Activated B cell treated with CpG ODN at 0.5 μM for 24 hours (primary cell): ENCODE measurements at regions not wholly inside any gene's neighbourhood (a gene's known extent, or its start where the extent isn't known, plus 50 kb on each side); places are given as distances from the start of the nearest gene placed in this dataset.
"Not testable (repeated sequence)": the region's sequence is repeated elsewhere in the genome, so short reads cannot be mapped to it uniquely, and the experiment has no call there.

Source experiments
- ATAC-seq: fragments of 200-7000 bp; cut with Tn5 transposase; one replicate; pipeline ENCODE4 v1.10.0; 2021; ENCODE audit warnings: low read depth, mild to moderate bottlenecking, moderate library complexity
- CTCF ChIA-PET: fragments of 350-600 bp; sonication (Branson Sonifier 250); formaldehyde crosslinking; loops from one replicate; lab custom pipeline; 2021; ENCODE audit warnings: antibody characterized with exemption; lab: Charles Lee
- POLR2A ChIA-PET: fragments of 350-600 bp; sonication (Branson Sonifier 250); formaldehyde crosslinking; loops from one replicate; lab custom pipeline; 2021; ENCODE audit warnings: antibody characterized with exemption; lab: Charles Lee
- DNase-seq: peaks from one replicate; pipeline ENCODE4 v3.0.0; 2022
- H3K27ac Mint-ChIP-seq: one replicate; pipeline ENCODE4 v1.8.0; 2020; ENCODE audit warnings: mixed read lengths
- H3K27me3 Mint-ChIP-seq: one replicate; pipeline ENCODE4 v1.8.0; 2021; ENCODE audit warnings: mixed read lengths
- H3K36me3 Mint-ChIP-seq: one replicate; pipeline ENCODE4 v1.8.0; 2021; ENCODE audit warnings: low read depth, mixed read lengths
- H3K4me1 Mint-ChIP-seq: one replicate; pipeline ENCODE4 v1.8.0; 2021; ENCODE audit warnings: mixed read lengths
- H3K4me3 Mint-ChIP-seq: one replicate; pipeline ENCODE4 v1.8.0; 2020; ENCODE audit warnings: mild to moderate bottlenecking, mixed read lengths
- H3K9me3 Mint-ChIP-seq: one replicate; pipeline ENCODE4 v1.8.0; 2020; ENCODE audit warnings: mixed read lengths
- CTCF ChIP-seq: fragments of 200-600 bp; IDR thresholded peaks from one replicate; pipeline ENCODE4 v1.8.0; 2022; ENCODE audit warnings: antibody characterized with exemption, mild to moderate bottlenecking
- intact Hi-C: fragments of 100-400 bp; cut with micrococcal nuclease; formaldehyde crosslinking; loops from one replicate; pipeline ENCODE4 v1.15.1; 2024

DNA sequence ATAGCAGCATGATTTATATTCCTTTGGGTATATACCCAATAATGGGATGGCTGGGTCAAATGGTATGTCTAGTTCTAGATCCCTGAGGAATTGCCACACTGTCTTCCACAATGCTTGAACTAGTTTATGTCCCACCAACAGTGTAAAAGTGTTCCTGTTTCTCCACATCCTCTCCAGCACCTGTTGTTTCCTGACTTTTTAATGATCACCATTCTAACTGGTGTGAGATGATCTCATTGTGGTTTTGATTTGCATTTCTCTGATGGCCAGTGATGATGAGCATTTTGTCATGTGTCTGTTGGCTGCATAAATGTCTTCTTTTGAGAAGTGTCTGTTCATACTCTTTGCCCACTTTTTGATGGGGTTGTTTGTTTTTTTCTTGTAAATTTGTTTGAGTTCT lies 54.0 kb upstream of the GPR89A start:
- H3K27ac Mint-ChIP-seq, H3K4me1 Mint-ChIP-seq, POLR2A ChIA-PET, ATAC-seq, H3K9me3 Mint-ChIP-seq, DNase-seq, intact Hi-C loops, CTCF ChIA-PET, H3K36me3 Mint-ChIP-seq, H3K4me3 Mint-ChIP-seq: not testable (repeated sequence)
- H3K27me3 Mint-ChIP-seq = peaks cover 38% of the 10 kb centered on the region

DNA sequence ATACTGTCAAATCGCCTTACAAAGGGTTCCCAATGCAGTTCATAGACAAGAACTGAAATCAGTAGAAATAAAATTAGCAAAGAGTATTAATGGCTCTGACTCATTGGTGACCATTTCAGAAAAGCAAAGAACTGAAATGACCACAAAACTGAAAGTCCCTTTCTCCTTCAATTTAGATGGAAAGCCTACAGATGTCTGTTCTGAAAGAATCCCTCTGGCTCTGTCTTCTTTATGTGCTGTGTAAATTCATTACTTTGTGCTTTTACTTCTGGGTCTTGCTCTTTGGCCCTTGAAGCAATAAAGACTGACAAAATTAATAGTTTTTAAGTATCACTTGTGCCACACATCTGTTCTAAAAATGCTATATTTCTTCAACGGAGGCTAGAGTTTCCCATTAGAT lies 62.7 kb upstream of the GPR89A start:
- TF ChIP-seq CTCF = no peak
- no peaks in the 10 kb centered on the region for H3K4me1 Mint-ChIP-seq
- ATAC-seq = no peak
- ChIA-PET CTCF (no interaction called here), POLR2A (no interaction called here)
- H3K4me3 Mint-ChIP-seq = no peak overlapping the region
- H3K27ac Mint-ChIP-seq = no peak overlapping the region
- no peaks in the 10 kb centered on the region for H3K9me3 Mint-ChIP-seq
- no peak for DNase-seq
- H3K27me3 Mint-ChIP-seq = peaks cover 17% of the 10 kb centered on the region
- intact Hi-C loops = no loop called here
- H3K36me3 Mint-ChIP-seq = no peaks in the 10 kb centered on the region

DNA sequence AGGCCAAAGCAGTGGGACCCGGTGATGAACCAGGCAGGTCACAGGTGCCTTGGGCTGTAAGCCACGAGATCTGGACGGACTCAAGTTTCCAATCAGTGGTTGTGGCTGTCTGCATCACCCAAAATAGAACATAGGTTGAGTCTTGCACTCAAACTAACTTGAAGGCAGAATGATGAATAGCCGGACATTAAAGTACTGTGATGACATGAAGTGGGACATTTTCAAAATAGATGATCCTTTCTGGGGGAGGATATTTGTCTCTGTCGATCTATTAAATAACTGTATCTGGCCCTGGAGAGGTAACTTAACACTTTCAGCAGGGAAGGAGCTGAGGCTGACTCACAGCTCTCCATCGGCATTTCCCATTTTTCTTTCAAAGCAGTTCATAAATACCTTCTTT lies 66.1 kb upstream of the GPR89A start:
- H3K27me3 Mint-ChIP-seq = peaks cover 18% of the 10 kb centered on the region
- H3K4me3 Mint-ChIP-seq, H3K9me3 Mint-ChIP-seq, H3K36me3 Mint-ChIP-seq, POLR2A ChIA-PET, DNase-seq, H3K4me1 Mint-ChIP-seq, intact Hi-C loops, CTCF ChIA-PET, ATAC-seq, H3K27ac Mint-ChIP-seq: not testable (repeated sequence)

DNA sequence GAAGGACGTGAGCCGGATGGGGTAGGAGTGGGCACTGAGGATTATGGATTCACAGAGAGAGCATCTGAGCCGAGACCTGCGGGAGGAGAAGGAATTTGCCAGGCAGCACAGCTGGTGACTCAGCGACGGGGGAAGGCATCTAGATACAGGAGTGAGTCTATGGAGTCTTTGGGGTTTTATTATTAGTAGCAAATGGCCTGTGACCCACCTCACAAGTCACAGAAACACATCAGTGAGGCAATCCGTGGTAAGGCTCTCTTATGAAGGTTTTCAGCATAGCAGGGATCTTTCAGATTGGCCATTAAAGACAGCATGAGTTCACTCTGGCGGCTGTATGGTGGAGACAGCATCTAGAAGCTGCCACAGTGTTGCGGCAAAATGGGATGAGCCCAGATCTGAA lies 66.5 kb upstream of the GPR89A start:
- H3K27me3 Mint-ChIP-seq = peaks cover 18% of the 10 kb centered on the region
- H3K36me3 Mint-ChIP-seq, H3K9me3 Mint-ChIP-seq, POLR2A ChIA-PET, CTCF ChIA-PET, H3K4me1 Mint-ChIP-seq, H3K27ac Mint-ChIP-seq, H3K4me3 Mint-ChIP-seq, DNase-seq, intact Hi-C loops, ATAC-seq: not testable (repeated sequence)

DNA sequence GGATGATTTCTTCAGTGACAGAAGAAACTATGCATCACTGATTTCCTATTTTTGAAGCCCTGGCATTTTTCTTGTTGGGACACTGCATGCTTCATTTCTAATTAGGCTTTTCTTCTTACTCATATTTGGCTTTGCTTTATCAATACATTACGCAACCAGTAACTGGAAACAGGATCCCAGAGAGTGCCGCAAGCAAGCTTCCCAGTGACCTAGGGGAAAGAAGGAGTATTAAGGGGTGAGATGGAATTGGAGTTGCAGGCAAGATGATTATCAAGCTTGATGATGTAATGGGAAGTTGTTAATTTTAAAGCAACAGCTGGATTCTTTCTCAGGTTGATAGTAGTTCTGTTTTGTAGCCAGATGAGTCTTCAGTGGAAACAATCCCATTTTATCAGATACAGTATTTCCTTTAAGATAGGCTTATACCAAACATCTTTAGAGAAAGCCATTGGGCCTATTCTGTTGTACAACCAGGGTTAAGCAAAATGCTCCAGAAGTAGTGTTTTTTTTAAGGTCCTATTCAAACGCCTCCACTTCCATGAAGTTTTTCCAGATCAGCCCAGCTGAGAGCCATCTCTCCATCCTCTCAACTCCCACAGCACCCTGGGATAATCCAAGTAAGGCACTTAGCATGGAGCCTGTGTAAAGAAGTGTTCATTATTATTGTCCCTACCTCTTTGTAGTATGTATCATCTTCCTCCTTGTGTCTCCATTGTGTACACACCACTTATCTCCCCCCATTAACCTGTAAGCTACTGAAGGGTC lies 69.5 kb upstream of the GPR89A start:
- DNase-seq, H3K36me3 Mint-ChIP-seq, H3K27ac Mint-ChIP-seq, CTCF ChIA-PET, H3K4me1 Mint-ChIP-seq, H3K9me3 Mint-ChIP-seq, ATAC-seq, intact Hi-C loops, H3K4me3 Mint-ChIP-seq, POLR2A ChIA-PET: not testable (repeated sequence)
- peaks cover 15% of the 10 kb centered on the region for H3K27me3 Mint-ChIP-seq

GRCh38 chr1:145537003-145537402 lies 70.8 kb upstream of the GPR89A start:
- H3K36me3 Mint-ChIP-seq, POLR2A ChIA-PET, intact Hi-C loops, ATAC-seq, H3K9me3 Mint-ChIP-seq, H3K27ac Mint-ChIP-seq, CTCF ChIA-PET, H3K4me3 Mint-ChIP-seq, DNase-seq, H3K4me1 Mint-ChIP-seq: not testable (repeated sequence)
- peaks cover 12% of the 10 kb centered on the region for H3K27me3 Mint-ChIP-seq

- H3K27ac Mint-ChIP-seq, POLR2A ChIA-PET, H3K36me3 Mint-ChIP-seq: not testable (repeated sequence)
Observed at GRCh38 chr1:145535461-145535860, 72.3 kb upstream of the GPR89A start.

DNA sequence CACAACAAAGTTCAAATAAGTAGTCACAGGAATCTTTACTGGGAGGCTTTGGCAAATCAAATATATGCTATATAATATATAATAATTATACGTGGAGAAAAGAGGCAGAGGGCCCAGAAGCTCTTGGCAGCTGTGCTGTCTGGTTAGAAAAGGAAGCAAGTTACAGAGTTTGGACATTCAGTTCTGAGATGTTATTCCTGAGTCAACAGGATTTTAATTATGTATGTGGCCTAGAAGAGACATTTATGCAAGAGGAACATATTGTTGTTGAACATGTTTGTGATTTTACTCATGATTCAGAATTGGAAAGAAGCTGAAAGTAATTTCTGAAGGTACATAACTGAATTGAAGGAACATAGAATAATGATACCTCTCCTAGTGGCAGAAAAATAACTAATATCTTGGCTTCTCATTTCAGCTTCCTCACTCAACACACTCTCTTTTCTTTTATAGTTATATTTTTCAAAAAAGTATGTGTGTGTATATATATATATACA lies 79.7 kb upstream of the GPR89A start:
- POLR2A ChIA-PET, DNase-seq, H3K4me1 Mint-ChIP-seq, intact Hi-C loops, H3K36me3 Mint-ChIP-seq, H3K4me3 Mint-ChIP-seq, H3K27ac Mint-ChIP-seq, ATAC-seq, CTCF ChIA-PET, H3K9me3 Mint-ChIP-seq: not testable (repeated sequence)
- peaks cover 14% of the 10 kb centered on the region for H3K27me3 Mint-ChIP-seq

More at GRCh38 chr1:145535461-145535860, 72.3 kb upstream of the GPR89A start:
- ATAC-seq, H3K4me3 Mint-ChIP-seq, H3K9me3 Mint-ChIP-seq, H3K27me3 Mint-ChIP-seq, intact Hi-C loops, DNase-seq, CTCF ChIA-PET, H3K4me1 Mint-ChIP-seq: not testable (repeated sequence)

GRCh38 chr1:145520159-145520558 lies 87.6 kb upstream of the GPR89A start:
- DNase-seq, H3K27ac Mint-ChIP-seq, H3K9me3 Mint-ChIP-seq, intact Hi-C loops, CTCF ChIA-PET, ATAC-seq, POLR2A ChIA-PET, H3K4me1 Mint-ChIP-seq, H3K4me3 Mint-ChIP-seq, H3K36me3 Mint-ChIP-seq: not testable (repeated sequence)
- H3K27me3 Mint-ChIP-seq = peaks cover 14% of the 10 kb centered on the region

DNA sequence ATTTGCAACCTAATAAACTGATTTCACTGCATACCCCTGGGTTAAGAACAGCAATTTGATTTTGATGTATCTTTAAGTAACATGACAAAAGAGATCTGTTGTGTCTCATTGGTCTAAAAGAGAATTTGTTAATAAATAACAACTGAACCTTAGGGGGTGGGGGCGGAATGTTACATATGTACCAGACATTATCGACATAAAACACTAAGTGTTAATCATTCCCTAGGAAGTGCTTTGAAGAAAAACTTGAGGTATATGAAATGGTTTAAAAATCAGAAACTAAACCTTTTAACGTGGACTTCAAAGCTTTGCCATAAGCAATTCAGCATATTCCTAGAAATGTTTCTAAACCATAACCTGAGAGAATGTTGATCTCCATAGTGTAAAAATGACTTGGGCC lies 88.5 kb upstream of the GPR89A start:
- H3K27ac Mint-ChIP-seq, H3K9me3 Mint-ChIP-seq, CTCF ChIA-PET, H3K36me3 Mint-ChIP-seq, H3K4me3 Mint-ChIP-seq, intact Hi-C loops, ATAC-seq, H3K4me1 Mint-ChIP-seq, DNase-seq, POLR2A ChIA-PET: not testable (repeated sequence)
- peaks cover 14% of the 10 kb centered on the region for H3K27me3 Mint-ChIP-seq

DNA sequence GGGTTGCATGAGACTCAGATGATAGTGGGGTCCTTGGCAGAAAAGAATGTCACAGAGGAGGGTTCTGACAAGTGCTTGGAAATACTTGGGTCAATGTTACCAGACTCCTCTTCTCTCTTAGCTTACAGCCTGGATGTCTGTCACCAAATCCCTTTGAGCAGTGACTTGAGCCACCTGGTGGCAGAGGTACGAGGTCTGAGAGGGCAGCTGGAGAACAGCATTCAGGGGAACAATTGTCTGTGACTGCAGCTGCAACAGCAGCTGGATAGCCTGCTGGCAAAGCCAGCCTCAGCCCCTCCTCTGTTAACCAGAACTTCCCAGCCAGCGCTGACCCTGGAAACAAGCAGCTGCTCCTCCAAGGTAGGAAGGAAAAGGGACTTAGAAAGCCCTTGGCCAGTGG lies 87.6 kb upstream of the NBPF20 start:
- ATAC-seq, H3K4me3 Mint-ChIP-seq, intact Hi-C loops, H3K27me3 Mint-ChIP-seq, CTCF ChIA-PET, H3K9me3 Mint-ChIP-seq, H3K36me3 Mint-ChIP-seq, DNase-seq, H3K4me1 Mint-ChIP-seq, POLR2A ChIA-PET, H3K27ac Mint-ChIP-seq: not testable (repeated sequence)
